RWPE2 (cell line): ENCODE measurements at regions not wholly inside any gene's neighbourhood (a gene's known extent, or its start where the extent isn't known, plus 50 kb on each side); places are given as distances from the start of the nearest gene placed in this dataset.

Experiments
- ATAC-seq: fragments of 200-7000 bp; cut with Tn5 transposase; 3 replicates; pipeline ENCODE4 v1.9.1; 2021; ENCODE audit warnings: low read depth
- DNase-seq: peaks from one replicate; pipeline ENCODE4 v3.0.0-alpha.2; 2020; ENCODE audit warnings: low spot score
- H3K27ac ChIP-seq: fragments of 450-650 bp; 2 replicates; pipeline ENCODE4 v1.5.1; 2017; ENCODE audit warnings: mild to moderate bottlenecking; ENCODE audit not compliant: poor library complexity, severe bottlenecking
- H3K27me3 ChIP-seq: fragments of 250-450 bp; sonication (Bioruptor Pico); 2 replicates; pipeline ENCODE4 v1.5.1; 2021; ENCODE audit warnings: mild to moderate bottlenecking, moderate library complexity; ENCODE audit not compliant: insufficient read depth, poor library complexity, severe bottlenecking
- H3K36me3 ChIP-seq: fragments of 250-450 bp; sonication (Bioruptor Pico); 2 replicates; pipeline ENCODE4 v1.5.1; 2020; ENCODE audit warnings: low read depth, mild to moderate bottlenecking, moderate library complexity
- H3K4me1 ChIP-seq: fragments of 250-450 bp; sonication (Bioruptor Pico); 2 replicates; pipeline ENCODE4 v1.5.1; 2021; ENCODE audit warnings: mild to moderate bottlenecking, moderate library complexity; ENCODE audit not compliant: insufficient read depth, poor library complexity, severe bottlenecking
- H3K4me3 ChIP-seq: fragments of 250-450 bp; sonication (Bioruptor Pico); 2 replicates; pipeline ENCODE4 v1.5.1; 2021; ENCODE audit warnings: mild to moderate bottlenecking, moderate library complexity; ENCODE audit not compliant: severe bottlenecking
- H3K9me3 ChIP-seq: fragments of 250-450 bp; sonication (Bioruptor Pico); 2 replicates; pipeline ENCODE4 v1.5.1; 2021; ENCODE audit warnings: mild to moderate bottlenecking, moderate library complexity; ENCODE audit not compliant: severe bottlenecking
- CTCF ChIP-seq: fragments of 450-650 bp; IDR thresholded peaks from one replicate; pipeline ENCODE4 v1.5.1; 2017; ENCODE audit warnings: mild to moderate bottlenecking, moderate library complexity; ENCODE audit not compliant: poor library complexity, severe bottlenecking

- Histone ChIP-seq H3K4me1 (no peaks in the 10 kb centered on the region), H3K27ac (no peak overlapping the region), H3K9me3 (no peaks in the 10 kb centered on the region), H3K36me3 (no peaks in the 10 kb centered on the region), H3K27me3 (no peaks in the 10 kb centered on the region), H3K4me3 (no peak overlapping the region)
- ATAC-seq: no peak
- TF ChIP-seq CTCF: no peak
- no peak for DNase-seq
Measured at GRCh38 chr18:78031589-78031988, 781.9 kb downstream of the GALR1 start.

GRCh38 chr18:78031991-78032390 lies 782.3 kb downstream of the GALR1 start:
- Histone ChIP-seq H3K4me3 (no peak overlapping the region), H3K27me3 (no peaks in the 10 kb centered on the region), H3K36me3 (no peaks in the 10 kb centered on the region), H3K27ac (no peak overlapping the region), H3K9me3 (no peaks in the 10 kb centered on the region), H3K4me1 (no peaks in the 10 kb centered on the region)
- no peak for ATAC-seq
- no peak for DNase-seq
- TF ChIP-seq CTCF: no peak

- no peak overlapping the region for H3K4me3 ChIP-seq
- ATAC-seq: no peak
- no peaks in the 10 kb centered on the region for H3K9me3 ChIP-seq
- H3K27ac ChIP-seq: no peak overlapping the region
- no peaks in the 10 kb centered on the region for H3K4me1 ChIP-seq
- no peaks in the 10 kb centered on the region for H3K36me3 ChIP-seq
- no peaks in the 10 kb centered on the region for H3K27me3 ChIP-seq
- no peak for DNase-seq
- TF ChIP-seq CTCF: no peak
Measured at GRCh38 chr18:78032574-78032973, 782.9 kb downstream of the GALR1 start.

GRCh38 chr18:78034755-78035154 lies 785.1 kb downstream of the GALR1 start:
- DNase-seq (no peak), ATAC-seq (no peak)
- no peak for TF ChIP-seq CTCF

GRCh38 chr18:78041218-78041617 lies 791.6 kb downstream of the GALR1 start:
- TF ChIP-seq CTCF: no peak
- DNase-seq: no peak
- Histone ChIP-seq H3K27ac (no peak overlapping the region), H3K4me1 (no peaks in the 10 kb centered on the region), H3K9me3 (no peaks in the 10 kb centered on the region), H3K27me3 (peaks cover under 1% of the 10 kb centered on the region), H3K4me3 (no peak overlapping the region), H3K36me3 (no peaks in the 10 kb centered on the region)
- no peak for ATAC-seq

More at GRCh38 chr18:78034755-78035154, 785.1 kb downstream of the GALR1 start:
- no peaks in the 10 kb centered on the region for H3K4me1 ChIP-seq
- no peaks in the 10 kb centered on the region for H3K9me3 ChIP-seq
- H3K27ac ChIP-seq: no peak overlapping the region
- no peak overlapping the region for H3K4me3 ChIP-seq
- no peaks in the 10 kb centered on the region for H3K36me3 ChIP-seq
- H3K27me3 ChIP-seq: no peaks in the 10 kb centered on the region
